GM12875 (cell line): ENCODE measurements at regions not wholly inside any gene's neighbourhood (a gene's known extent, or its start where the extent isn't known, plus 50 kb on each side); places are given as distances from the start of the nearest gene placed in this dataset.

Experiments used
- H3K4me3 ChIP-seq: one replicate; pipeline ENCODE4 v1.5.1; 2011; ENCODE audit warnings: low read depth, low read length, control low read depth
- TF ChIP-seq, protein P1 (sequence below): IDR thresholded peaks from 2 replicates; pipeline ENCODE4 v1.5.1; 2011; ENCODE audit warnings: low read depth, mild to moderate bottlenecking, control low read depth, inconsistent platforms, low read length, moderate library complexity, borderline replicate concordance; ENCODE audit not compliant: insufficient read depth

DNA sequence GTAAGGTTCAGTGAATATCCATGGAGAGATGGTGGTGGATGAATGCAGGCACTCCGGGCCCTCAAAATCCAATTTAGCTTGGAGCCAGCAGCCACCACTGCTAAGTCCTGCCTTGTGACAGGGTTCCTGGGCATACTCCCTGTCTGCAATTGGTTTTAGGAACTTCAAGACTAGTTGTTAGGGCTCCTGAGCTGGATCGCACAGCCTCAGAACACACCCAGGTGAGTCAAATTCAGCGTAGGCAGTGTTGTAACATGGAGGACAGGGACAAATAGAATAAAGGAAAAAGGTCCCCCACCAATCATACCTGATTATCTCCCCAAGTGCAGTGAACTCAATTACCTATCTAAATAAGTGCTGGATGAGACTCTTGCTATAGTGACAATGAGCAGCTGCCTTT is 74.6 kb downstream of the PERP start:
- TF ChIP-seq, protein P1, sequence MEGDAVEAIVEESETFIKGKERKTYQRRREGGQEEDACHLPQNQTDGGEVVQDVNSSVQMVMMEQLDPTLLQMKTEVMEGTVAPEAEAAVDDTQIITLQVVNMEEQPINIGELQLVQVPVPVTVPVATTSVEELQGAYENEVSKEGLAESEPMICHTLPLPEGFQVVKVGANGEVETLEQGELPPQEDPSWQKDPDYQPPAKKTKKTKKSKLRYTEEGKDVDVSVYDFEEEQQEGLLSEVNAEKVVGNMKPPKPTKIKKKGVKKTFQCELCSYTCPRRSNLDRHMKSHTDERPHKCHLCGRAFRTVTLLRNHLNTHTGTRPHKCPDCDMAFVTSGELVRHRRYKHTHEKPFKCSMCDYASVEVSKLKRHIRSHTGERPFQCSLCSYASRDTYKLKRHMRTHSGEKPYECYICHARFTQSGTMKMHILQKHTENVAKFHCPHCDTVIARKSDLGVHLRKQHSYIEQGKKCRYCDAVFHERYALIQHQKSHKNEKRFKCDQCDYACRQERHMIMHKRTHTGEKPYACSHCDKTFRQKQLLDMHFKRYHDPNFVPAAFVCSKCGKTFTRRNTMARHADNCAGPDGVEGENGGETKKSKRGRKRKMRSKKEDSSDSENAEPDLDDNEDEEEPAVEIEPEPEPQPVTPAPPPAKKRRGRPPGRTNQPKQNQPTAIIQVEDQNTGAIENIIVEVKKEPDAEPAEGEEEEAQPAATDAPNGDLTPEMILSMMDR: no peak
- H3K4me3 ChIP-seq: no peak overlapping the region

DNA sequence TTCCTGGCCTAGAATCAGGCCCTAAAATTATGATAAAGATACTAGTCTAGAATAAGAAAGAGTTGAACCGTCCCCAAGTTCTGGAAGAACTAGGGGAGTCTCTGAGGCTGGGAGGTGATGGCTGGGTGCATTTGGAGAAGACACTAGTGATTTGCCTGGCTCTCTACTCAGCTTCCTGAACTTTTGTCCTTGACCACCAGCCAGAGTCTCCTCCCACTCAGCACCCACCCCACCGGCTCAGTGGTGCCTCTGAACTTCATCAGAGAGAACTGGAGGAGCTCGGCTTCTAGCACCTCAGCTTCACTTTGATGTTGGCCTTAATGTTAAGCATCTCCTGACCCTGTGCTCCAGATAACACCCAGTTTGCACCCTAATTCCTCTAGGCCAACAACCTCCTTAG is 73.0 kb downstream of the PERP start:
- TF ChIP-seq, protein P1: no peak
- no peak overlapping the region for H3K4me3 ChIP-seq

DNA sequence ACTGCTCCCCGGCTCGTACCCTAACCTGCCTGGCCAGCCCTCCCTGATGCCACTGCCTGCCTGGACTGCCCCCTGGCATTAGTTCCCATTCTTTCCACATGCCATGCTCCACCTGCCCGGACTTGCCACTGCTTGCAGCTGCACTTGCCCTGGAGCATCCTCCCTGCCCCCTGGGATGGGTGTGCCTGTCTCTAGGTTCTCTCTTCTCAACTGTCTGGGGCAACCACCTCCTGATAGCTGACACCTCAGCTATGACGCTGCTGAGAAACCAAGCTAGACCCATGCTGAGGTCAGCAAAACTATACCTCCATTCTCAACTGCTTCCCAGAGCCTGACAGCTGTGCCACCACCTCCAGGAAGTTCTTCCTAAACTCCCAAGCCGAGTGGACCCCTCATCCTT is 72.1 kb downstream of the PERP start:
- TF ChIP-seq, protein P1: no peak
- H3K4me3 ChIP-seq: no peak overlapping the region

DNA sequence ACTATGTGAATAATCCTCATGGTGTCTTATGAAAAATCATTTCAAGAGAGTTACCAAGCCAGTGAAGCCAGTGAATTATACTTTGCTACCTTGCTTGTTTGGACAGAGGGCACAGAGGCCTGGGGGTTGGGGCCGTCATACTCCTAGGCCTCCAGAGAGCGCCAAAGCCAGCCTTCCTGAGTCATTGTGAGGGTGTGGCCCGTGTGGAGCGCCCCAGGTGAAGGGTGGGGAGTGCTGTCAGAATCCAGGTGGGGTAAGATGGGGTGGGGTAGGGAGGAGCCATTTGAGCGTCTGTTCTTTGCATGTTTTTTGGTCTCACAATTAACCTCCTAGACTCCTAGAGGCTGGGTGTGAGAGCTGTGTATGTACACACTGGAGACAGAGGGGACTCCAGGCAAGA is 71.1 kb downstream of the PERP start:
- H3K4me3 ChIP-seq: no peak overlapping the region
- TF ChIP-seq, protein P1: no peak

DNA sequence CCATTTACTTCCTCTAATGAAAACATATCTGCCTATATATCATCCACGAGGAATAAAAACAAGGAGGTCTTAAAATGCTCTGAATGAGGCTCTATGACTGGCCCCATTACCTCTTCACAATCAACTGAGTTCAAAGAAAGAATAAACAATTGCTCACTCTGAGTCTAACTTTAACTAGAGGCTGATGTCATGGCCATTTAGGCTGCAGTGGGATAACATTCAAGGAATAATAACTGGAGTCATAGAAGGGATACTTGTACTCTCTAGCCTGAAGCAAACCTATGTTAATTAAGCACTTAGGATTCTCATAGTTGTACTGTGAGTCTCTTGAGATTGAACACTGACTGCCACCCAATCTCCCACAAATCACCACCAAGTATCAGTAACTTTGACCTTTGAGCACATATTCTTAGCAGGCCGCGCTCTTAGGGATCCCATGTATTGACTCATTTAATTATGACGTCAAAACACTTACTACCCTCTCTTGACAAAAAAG is 70.2 kb downstream of the PERP start:
- TF ChIP-seq, protein P1: no peak
- no peak overlapping the region for H3K4me3 ChIP-seq

DNA sequence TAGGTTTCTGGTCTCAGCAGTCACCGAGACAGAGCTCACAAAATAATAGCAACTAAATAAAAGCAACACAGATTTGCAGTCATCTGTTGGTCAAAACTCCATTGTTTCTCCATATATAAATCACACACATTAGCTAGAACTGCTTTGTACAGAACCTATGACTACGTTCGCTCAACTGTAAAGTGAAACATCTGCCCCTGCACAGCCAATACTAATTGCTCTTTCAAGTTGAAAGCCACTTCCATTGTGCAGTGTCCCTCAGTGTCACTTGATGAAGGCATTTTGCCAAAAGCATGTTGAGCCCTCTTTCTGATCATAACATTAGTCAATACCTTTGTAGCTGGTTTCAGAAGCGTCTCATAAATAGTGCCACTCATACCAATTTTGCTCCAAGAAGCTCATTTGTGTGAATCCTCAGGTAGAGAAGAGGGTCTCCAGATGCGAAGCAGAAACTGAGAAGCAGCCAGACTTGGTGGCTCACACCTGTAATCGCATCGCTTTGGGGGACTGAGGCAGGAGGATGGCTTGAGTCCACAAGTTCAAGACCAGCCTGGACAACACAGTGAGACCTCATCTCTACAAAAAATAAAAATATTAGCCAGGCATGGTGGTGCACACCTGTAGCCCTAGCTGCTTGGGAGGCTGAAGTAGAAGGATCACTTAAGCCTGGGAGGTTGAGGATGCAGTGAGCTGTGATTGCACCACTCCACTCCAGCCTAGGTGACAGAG is 68.9 kb downstream of the PERP start:
- TF ChIP-seq, protein P1: no peak
- no peak overlapping the region for H3K4me3 ChIP-seq
